Tibial nerve (tissue), 4 donors: ENCODE measurements at regions not wholly inside any gene's neighbourhood (a gene's known extent, or its start where the extent isn't known, plus 50 kb on each side); places are given as distances from the start of the nearest gene placed in this dataset.

ENCODE experiments used
- EP300 ChIP-seq, 2 donors: sonication (generic); formaldehyde crosslinking; IDR thresholded peaks; one replicate each; pipeline ENCODE4 v1.6.1; 2017; ENCODE audit warnings: antibody characterized with exemption in 2 of 2, mild to moderate bottlenecking in 1 of 2
- TF ChIP-seq, protein P1 (sequence below), 5 experiments: fragments of 200-600 bp in 3 of 5; fragments of 450-650 bp in 2 of 5; sonication (generic) in 3 of 5; IDR thresholded peaks; one replicate each; pipeline ENCODE4 v1.5.1; 2016 to 2019; ENCODE audit warnings: antibody characterized with exemption in 5 of 5, mild to moderate bottlenecking in 3 of 5, moderate library complexity in 2 of 5

- TF ChIP-seq, protein P1, sequence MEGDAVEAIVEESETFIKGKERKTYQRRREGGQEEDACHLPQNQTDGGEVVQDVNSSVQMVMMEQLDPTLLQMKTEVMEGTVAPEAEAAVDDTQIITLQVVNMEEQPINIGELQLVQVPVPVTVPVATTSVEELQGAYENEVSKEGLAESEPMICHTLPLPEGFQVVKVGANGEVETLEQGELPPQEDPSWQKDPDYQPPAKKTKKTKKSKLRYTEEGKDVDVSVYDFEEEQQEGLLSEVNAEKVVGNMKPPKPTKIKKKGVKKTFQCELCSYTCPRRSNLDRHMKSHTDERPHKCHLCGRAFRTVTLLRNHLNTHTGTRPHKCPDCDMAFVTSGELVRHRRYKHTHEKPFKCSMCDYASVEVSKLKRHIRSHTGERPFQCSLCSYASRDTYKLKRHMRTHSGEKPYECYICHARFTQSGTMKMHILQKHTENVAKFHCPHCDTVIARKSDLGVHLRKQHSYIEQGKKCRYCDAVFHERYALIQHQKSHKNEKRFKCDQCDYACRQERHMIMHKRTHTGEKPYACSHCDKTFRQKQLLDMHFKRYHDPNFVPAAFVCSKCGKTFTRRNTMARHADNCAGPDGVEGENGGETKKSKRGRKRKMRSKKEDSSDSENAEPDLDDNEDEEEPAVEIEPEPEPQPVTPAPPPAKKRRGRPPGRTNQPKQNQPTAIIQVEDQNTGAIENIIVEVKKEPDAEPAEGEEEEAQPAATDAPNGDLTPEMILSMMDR (IDR thresholded peaks at IDR 0.05): no peak
- TF ChIP-seq EP300 (IDR thresholded peaks at IDR 0.05): no peak
These were observed 59.6 kb upstream of the ITGA11 start for GRCh38 chr15:68491415-68492106.
